GM12874 (cell line): ENCODE measurements at regions not wholly inside any gene's neighbourhood (a gene's known extent, or its start where the extent isn't known, plus 50 kb on each side); places are given as distances from the start of the nearest gene placed in this dataset.

Source experiments
- CTCF ChIP-seq: IDR thresholded peaks from 2 replicates; pipeline ENCODE4 v1.5.1; 2011; ENCODE audit warnings: low read depth, mild to moderate bottlenecking, control low read depth, low read length, moderate library complexity; ENCODE audit not compliant: insufficient read depth

GRCh38 chr2:52336951-52337350 lies 1305.0 kb upstream of the NRXN1 start:
- TF ChIP-seq CTCF, result no peak

GRCh38 chr2:52335727-52336126 lies 1303.8 kb upstream of the NRXN1 start:
- TF ChIP-seq CTCF, result no peak

GRCh38 chr2:52334185-52334584 lies 1302.3 kb upstream of the NRXN1 start:
- TF ChIP-seq CTCF, result no peak

- TF ChIP-seq CTCF, result no peak
Measured at GRCh38 chr2:52327641-52328040, 1295.7 kb upstream of the NRXN1 start.

- TF ChIP-seq CTCF, result no peak
Measured at GRCh38 chr2:52314231-52314630, 1282.3 kb upstream of the NRXN1 start.

- TF ChIP-seq CTCF, result no peak
Measured at GRCh38 chr2:52312486-52312885, 1280.6 kb upstream of the NRXN1 start.

GRCh38 chr2:52311862-52312261 lies 1279.9 kb upstream of the NRXN1 start:
- TF ChIP-seq CTCF, result no peak

- no peak for TF ChIP-seq CTCF
Measured at GRCh38 chr2:52308156-52308555, 1276.2 kb upstream of the NRXN1 start.
